ENCODE measurements at regions not wholly inside any gene's neighbourhood (a gene's known extent, or its start where the extent isn't known, plus 50 kb on each side); places are given as distances from the start of the nearest gene placed in this dataset.

DNA sequence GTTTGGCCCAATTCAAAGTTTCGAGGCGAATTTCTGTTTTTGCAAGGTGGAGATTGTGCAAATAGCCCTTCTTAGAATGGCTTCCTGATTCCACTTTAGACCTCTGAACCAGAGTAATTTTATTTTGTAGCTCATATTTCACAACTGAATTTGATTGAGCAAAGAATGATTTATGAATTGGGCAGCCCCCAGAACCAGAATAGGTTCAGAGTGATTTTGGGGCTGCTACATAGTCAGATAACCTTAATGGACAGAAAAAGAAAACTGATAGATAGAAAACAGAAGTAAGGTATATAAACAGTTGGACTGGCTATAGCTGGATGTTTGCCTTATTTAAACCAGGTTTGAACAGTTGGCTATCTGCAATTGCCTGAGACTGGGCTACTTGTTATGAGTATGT, 156.6 kb downstream of the YIPF5 start:
- H3F3A ChIP-seq (replicated peaks; ENCODE audit: insufficient read depth): no peaks in the 10 kb centered on the region
- H2AFZ ChIP-seq (ENCODE audit: low read depth): no peak overlapping the region
- H3K27me3 ChIP-seq (ENCODE audit: insufficient read depth): no peaks in the 10 kb centered on the region
- no peak for DNase-seq
- peaks cover 0 to 13% of the 10 kb centered on the region in 2 experiments; a peak in 2 of 4 replicates for H3K4me1 ChIP-seq (ENCODE audit: control insufficient read depth in 1 of 2, insufficient read depth in 2 of 2, low read depth in 1 of 2, low read length in 1 of 2)
- 87% methylated on average over 2 of the region's 2 CpGs for WGBS (ENCODE audit: low lambda C conversion rate)
- ChIA-PET POLR2A (no interaction called here), CTCF (interaction anchor here (0.7 to 1.3 kb wide), 3 partner anchors 9 to 57 kb away, joined by 3 read pairs; no protein-coding TSS in a partner anchor)
- peaks cover 2% of the 10 kb centered on the region; the same call in 1 of the 2 replicates for H3K9me3 ChIP-seq
- no peak overlapping the region for H3K4me3 ChIP-seq (ENCODE audit: low read depth in 2 of 2, low read length in 1 of 2)
- H3K36me3 ChIP-seq (replicated peaks in 1 of 2; ENCODE audit: control insufficient read depth in 1 of 2, insufficient read depth in 2 of 2, low read length in 1 of 2): no peaks in the 10 kb centered on the region
- TF ChIP-seq GABPA (IDR thresholded peaks at IDR 0.05; ENCODE audit: low read depth) (no peak), CHD2 (IDR thresholded peaks at IDR 0.05; ENCODE audit: low read length, partially characterized antibody) (no peak), RXRA (IDR thresholded peaks at IDR 0.05; ENCODE audit: borderline replicate concordance, low read depth) (no peak)
- TF ChIP-seq, protein P1, sequence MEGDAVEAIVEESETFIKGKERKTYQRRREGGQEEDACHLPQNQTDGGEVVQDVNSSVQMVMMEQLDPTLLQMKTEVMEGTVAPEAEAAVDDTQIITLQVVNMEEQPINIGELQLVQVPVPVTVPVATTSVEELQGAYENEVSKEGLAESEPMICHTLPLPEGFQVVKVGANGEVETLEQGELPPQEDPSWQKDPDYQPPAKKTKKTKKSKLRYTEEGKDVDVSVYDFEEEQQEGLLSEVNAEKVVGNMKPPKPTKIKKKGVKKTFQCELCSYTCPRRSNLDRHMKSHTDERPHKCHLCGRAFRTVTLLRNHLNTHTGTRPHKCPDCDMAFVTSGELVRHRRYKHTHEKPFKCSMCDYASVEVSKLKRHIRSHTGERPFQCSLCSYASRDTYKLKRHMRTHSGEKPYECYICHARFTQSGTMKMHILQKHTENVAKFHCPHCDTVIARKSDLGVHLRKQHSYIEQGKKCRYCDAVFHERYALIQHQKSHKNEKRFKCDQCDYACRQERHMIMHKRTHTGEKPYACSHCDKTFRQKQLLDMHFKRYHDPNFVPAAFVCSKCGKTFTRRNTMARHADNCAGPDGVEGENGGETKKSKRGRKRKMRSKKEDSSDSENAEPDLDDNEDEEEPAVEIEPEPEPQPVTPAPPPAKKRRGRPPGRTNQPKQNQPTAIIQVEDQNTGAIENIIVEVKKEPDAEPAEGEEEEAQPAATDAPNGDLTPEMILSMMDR (IDR thresholded peaks at IDR 0.05): no peak
- no peaks in the 10 kb centered on the region for H4K20me1 ChIP-seq (ENCODE audit: insufficient read depth)
- no peaks in the 10 kb centered on the region for H3K9me2 ChIP-seq
- H3K79me2 ChIP-seq (ENCODE audit: insufficient read depth): no peaks in the 10 kb centered on the region
- H3K27ac ChIP-seq (ENCODE audit: low read depth in 2 of 2, low read length in 1 of 2): no peak overlapping the region
- no peak overlapping the region for H3K9ac ChIP-seq
- H3K4me2 ChIP-seq: no peak overlapping the region

DNA sequence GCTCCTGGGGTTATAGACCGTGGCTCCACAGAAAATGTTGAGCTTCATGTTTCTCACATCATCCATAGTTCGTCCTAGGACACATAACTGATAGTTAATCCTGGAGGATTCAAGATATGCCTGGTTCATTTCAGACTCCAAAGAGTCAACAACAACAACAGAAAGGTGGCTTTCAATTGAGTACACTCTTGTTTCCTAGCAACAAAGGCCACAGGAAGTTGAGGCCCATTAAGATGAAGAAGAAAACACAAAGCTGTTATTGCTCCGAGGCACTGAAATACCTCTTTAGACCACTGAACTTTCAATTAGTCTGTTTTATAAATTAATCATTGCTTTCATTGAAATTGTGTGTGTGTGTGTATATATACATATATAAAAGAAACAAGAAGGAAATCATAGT, 154.5 kb downstream of the YIPF5 start:
- no peak overlapping the region for H3K4me2 ChIP-seq
- POLR2A ChIA-PET: no interaction called here
- H3K36me3 ChIP-seq (replicated peaks in 1 of 2; ENCODE audit: control insufficient read depth in 1 of 2, insufficient read depth in 2 of 2, low read length in 1 of 2): no peaks in the 10 kb centered on the region
- no peaks in the 10 kb centered on the region for H3K27me3 ChIP-seq (ENCODE audit: insufficient read depth)
- H4K20me1 ChIP-seq (ENCODE audit: insufficient read depth): no peaks in the 10 kb centered on the region
- no peaks in the 10 kb centered on the region for H3F3A ChIP-seq (replicated peaks; ENCODE audit: insufficient read depth)
- H2AFZ ChIP-seq (ENCODE audit: low read depth): no peak overlapping the region
- CTCF ChIA-PET: no interaction called here
- H3K4me1 ChIP-seq (ENCODE audit: control insufficient read depth in 1 of 2, insufficient read depth in 2 of 2, low read depth in 1 of 2, low read length in 1 of 2): peaks cover 0 to 13% of the 10 kb centered on the region in 2 experiments; a peak in 2 of 4 replicates
- TF ChIP-seq POLR2AphosphoS5 (IDR thresholded peaks at IDR 0.05; ENCODE audit: low read depth, low read length) (no peak), CHD2 (IDR thresholded peaks at IDR 0.05; ENCODE audit: low read length, partially characterized antibody) (no peak), TCF12 (IDR thresholded peaks at IDR 0.05) (no peak), JUND (IDR thresholded peaks at IDR 0.05) (no peak), NRF1 (IDR thresholded peaks at IDR 0.05; ENCODE audit: low read depth, low read length) (no peak), FOSL2 (IDR thresholded peaks at IDR 0.05; ENCODE audit: borderline replicate concordance, low read depth) (no peak), RAD21 (IDR thresholded peaks at IDR 0.05; ENCODE audit: low read length) (no peak), FOXM1 (IDR thresholded peaks at IDR 0.05; ENCODE audit: low read depth) (no peak), YY1 (IDR thresholded peaks at IDR 0.05; ENCODE audit: low read depth) (no peak), SMC3 (IDR thresholded peaks at IDR 0.05; ENCODE audit: low read depth, low read length) (no peak)
- TF ChIP-seq, protein P2, sequence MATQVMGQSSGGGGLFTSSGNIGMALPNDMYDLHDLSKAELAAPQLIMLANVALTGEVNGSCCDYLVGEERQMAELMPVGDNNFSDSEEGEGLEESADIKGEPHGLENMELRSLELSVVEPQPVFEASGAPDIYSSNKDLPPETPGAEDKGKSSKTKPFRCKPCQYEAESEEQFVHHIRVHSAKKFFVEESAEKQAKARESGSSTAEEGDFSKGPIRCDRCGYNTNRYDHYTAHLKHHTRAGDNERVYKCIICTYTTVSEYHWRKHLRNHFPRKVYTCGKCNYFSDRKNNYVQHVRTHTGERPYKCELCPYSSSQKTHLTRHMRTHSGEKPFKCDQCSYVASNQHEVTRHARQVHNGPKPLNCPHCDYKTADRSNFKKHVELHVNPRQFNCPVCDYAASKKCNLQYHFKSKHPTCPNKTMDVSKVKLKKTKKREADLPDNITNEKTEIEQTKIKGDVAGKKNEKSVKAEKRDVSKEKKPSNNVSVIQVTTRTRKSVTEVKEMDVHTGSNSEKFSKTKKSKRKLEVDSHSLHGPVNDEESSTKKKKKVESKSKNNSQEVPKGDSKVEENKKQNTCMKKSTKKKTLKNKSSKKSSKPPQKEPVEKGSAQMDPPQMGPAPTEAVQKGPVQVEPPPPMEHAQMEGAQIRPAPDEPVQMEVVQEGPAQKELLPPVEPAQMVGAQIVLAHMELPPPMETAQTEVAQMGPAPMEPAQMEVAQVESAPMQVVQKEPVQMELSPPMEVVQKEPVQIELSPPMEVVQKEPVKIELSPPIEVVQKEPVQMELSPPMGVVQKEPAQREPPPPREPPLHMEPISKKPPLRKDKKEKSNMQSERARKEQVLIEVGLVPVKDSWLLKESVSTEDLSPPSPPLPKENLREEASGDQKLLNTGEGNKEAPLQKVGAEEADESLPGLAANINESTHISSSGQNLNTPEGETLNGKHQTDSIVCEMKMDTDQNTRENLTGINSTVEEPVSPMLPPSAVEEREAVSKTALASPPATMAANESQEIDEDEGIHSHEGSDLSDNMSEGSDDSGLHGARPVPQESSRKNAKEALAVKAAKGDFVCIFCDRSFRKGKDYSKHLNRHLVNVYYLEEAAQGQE (IDR thresholded peaks at IDR 0.05; ENCODE audit: low read depth, low read length): no peak
- TF ChIP-seq, protein P3, sequence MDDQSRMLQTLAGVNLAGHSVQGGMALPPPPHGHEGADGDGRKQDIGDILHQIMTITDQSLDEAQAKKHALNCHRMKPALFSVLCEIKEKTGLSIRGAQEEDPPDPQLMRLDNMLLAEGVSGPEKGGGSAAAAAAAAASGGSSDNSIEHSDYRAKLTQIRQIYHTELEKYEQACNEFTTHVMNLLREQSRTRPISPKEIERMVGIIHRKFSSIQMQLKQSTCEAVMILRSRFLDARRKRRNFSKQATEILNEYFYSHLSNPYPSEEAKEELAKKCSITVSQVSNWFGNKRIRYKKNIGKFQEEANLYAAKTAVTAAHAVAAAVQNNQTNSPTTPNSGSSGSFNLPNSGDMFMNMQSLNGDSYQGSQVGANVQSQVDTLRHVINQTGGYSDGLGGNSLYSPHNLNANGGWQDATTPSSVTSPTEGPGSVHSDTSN (IDR thresholded peaks at IDR 0.05): no peak
- TF ChIP-seq, protein P4, sequence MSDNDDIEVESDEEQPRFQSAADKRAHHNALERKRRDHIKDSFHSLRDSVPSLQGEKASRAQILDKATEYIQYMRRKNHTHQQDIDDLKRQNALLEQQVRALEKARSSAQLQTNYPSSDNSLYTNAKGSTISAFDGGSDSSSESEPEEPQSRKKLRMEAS (IDR thresholded peaks at IDR 0.05; ENCODE audit: low read depth): no peak
- no peaks in the 10 kb centered on the region for H3K9me2 ChIP-seq
- H3K79me2 ChIP-seq (ENCODE audit: insufficient read depth): no peaks in the 10 kb centered on the region
- no peaks in the 10 kb centered on the region for H3K9me3 ChIP-seq
- H3K4me3 ChIP-seq (ENCODE audit: low read depth in 2 of 2, low read length in 1 of 2): no peak overlapping the region
- 78% methylated on average over 3 of the region's 3 CpGs for WGBS (ENCODE audit: low lambda C conversion rate)
- DNase-seq: no peak
- H3K9ac ChIP-seq: no peak overlapping the region
- H3K27ac ChIP-seq (ENCODE audit: low read depth in 2 of 2, low read length in 1 of 2): peak overlapping the region in 1 of 2 experiments; percentile 77; a peak in 1 of 4 replicates
